GM18505 (cell line): ENCODE measurements at regions not wholly inside any gene's neighbourhood (a gene's known extent, or its start where the extent isn't known, plus 50 kb on each side); places are given as distances from the start of the nearest gene placed in this dataset.

Experiments
- ATAC-seq: cut with Tn5 transposase; IDR thresholded peaks from one replicate; pipeline ENCODE4 v1.9.1; 2021; ENCODE audit not compliant: unreplicated experiment
- POLR2A ChIP-seq: IDR thresholded peaks from 4 replicates; pipeline ENCODE4 v1.6.1; 2011; ENCODE audit warnings: borderline replicate concordance; ENCODE audit not compliant: insufficient read depth, insufficient read length; ENCODE audit errors: extremely low read depth

DNA sequence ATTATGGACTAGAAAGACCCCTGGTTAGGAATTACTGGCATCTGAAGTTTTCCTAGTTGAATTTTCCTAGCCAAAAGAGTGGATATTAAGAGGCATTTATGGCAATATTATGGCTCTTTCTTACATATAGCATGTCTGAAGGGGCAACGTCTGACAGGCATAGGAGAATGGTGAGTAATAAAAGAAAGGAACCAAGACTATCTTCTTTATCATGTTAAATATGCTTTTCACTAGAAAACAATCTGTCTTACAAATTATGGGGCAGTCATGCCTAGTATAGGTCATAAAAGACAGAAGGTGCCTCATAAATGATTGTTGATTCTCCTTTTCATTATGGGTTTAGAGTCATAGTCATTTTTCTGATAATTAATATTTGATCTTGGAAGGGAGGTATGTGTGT lies 431.1 kb upstream of the HTR2C start:
- no peak for TF ChIP-seq POLR2A
- no peak for ATAC-seq

DNA sequence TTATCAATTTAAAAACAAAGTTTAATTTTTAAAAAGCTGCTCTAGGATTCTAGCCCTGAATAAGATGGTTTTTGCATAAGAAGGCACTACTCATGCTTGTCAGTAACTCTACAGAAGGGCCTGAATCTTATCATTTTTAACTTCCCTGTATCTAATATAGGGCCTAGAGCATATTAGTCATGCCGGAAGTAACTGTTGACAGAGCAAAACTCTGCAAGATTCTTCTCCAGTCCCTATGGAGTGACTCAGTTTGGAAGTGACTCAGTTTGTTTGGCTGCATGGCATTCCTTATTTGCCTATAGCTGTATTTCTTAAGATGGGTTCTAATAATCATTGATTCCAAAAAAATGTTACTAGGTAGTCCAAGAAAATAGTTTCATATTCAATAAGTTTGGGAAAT lies 431.8 kb upstream of the HTR2C start:
- no peak for ATAC-seq
- no peak for TF ChIP-seq POLR2A

DNA sequence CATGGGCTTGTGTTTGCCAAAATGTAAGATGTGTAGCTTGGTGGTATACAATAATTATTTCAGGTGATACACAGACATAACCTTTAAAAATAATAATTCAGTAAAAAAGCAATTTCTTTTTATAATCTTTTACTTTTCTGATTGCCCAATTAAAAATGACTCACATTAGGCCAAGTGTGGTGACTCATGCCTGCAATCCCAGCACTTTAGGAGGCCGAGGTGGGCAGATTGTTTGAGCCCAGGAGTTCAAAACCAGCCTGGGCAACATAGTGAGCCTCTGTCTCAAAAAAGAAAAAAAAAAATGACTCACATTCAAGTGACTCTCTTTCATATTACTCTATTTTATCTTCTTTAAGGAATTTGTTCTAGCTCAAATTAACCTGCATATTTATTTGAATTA lies 449.4 kb upstream of the HTR2C start:
- no peak for ATAC-seq
- no peak for TF ChIP-seq POLR2A

GRCh38 chrX:114127411-114128025 lies 456.4 kb upstream of the HTR2C start:
- no peak for TF ChIP-seq POLR2A
- no peak for ATAC-seq

- TF ChIP-seq POLR2A, result no peak
- no peak for ATAC-seq
Measured at GRCh38 chrX:114127005-114127404, 456.9 kb upstream of the HTR2C start.

GRCh38 chrX:114101081-114101480 lies 482.8 kb upstream of the HTR2C start:
- ATAC-seq, result no peak
- no peak for TF ChIP-seq POLR2A

DNA sequence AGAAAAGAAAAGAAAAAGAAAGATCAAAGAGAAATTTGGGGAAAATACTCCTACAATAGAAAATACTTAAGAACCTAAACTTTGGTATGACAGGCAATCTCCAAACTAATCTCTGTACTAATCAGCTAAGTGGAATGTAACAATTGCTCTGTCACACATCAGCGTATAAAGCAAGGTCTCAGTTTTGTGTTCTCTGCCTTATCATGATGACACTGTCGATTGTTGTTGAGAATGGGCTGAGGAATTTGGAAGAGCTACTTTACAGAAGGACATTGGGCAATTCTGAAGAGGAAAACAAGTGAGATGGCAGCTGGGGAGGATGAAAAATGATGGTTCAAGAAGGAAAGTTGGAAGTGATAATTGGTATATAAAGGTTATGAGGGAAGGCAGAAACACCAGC lies 486.0 kb upstream of the HTR2C start:
- no peak for TF ChIP-seq POLR2A
- ATAC-seq, result no peak

- no peak for ATAC-seq
- TF ChIP-seq POLR2A, result no peak
Measured at GRCh38 chrX:114097427-114097826, 486.5 kb upstream of the HTR2C start.

DNA sequence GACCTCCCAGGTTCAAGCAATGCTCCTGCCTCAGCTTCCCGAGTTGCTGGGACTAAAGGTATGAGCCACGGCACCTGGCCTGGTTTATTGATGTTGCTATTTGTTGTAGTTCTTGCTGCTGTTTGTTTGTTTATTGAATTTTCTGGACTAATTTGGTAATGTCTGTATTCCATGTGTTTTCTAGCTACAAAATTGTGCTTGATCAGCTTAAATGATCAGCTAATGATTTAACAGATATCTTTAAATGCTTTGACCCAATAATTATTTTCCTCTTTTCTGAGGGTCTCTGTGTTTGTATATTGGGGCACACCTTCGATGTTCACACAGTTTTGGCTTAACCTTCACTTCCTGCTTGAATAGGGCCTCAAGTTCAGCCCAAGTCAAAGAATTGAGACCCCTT lies 488.1 kb upstream of the HTR2C start:
- no peak for ATAC-seq
- TF ChIP-seq POLR2A, result no peak

GRCh38 chrX:114087543-114087942 lies 496.3 kb upstream of the HTR2C start:
- TF ChIP-seq POLR2A, result no peak
- no peak for ATAC-seq

- no peak for TF ChIP-seq POLR2A
- no peak for ATAC-seq
Measured at GRCh38 chrX:114077773-114078172, 506.1 kb upstream of the HTR2C start.

DNA sequence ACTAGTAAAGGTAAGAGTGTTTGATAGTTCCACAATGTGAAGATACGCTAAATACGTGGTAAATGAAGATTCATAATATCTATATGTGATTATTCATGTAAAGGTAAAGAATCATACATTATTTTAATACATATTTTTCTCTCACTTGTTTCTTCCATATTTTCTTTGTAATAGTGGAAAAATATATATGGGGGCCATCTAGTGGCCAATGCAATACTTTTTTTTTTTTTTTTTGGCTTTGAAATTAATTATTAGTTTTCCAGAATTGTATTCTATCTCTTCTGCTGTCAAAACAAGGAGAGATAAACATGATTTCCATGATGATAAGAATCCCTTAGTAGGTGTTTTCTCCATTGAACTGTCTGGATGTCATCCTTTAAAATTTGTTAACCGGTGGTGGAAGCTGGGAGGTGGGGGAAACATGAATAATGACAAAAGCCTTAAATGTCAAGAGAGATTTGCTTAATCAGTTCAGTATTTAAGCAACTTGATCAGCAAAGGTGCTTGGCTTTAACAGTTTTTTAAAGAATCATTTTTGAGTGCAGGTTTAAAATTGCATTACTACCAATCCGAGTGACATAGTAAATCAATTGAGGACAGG lies 508.7 kb upstream of the HTR2C start:
- no peak for TF ChIP-seq POLR2A
- ATAC-seq, result no peak

- no peak for TF ChIP-seq POLR2A
- no peak for ATAC-seq
Measured at GRCh38 chrX:114073926-114074325, 510.0 kb upstream of the HTR2C start.

DNA sequence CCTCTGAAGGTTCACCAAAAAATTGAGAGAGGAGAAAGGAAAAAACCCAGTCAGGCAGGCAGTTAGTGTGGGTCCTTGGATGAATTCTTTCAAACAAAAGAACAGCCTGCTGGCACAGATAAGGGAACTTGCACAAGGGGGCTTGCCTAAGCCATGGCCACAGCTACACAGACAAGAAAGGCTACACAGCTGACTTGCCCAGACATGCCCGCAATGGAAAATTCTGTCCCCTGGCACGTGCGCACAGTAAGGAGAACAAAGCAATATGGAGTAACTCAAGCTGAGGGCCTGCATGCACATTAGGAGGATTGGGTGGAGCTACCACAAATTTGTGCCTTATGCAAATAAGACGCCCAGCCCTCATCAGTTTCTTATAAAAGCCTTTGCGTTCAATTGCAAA lies 512.5 kb upstream of the HTR2C start:
- ATAC-seq, result no peak
- no peak for TF ChIP-seq POLR2A
